H1 (cell line): ENCODE measurements at regions not wholly inside any gene's neighbourhood (a gene's known extent, or its start where the extent isn't known, plus 50 kb on each side); places are given as distances from the start of the nearest gene placed in this dataset.

Experiments
- CTCF ChIA-PET: fragments of 300-600 bp; sonication (Branson Sonifier 250); formaldehyde crosslinking; loops from one replicate; lab custom pipeline; 2021; ENCODE audit not compliant: partially characterized antibody; lab: Charles Lee
- POLR2A ChIA-PET: fragments of 300-600 bp; sonication (Branson Sonifier 250); formaldehyde crosslinking; loops from one replicate; lab custom pipeline; 2021; ENCODE audit warnings: inconsistent platforms; ENCODE audit not compliant: partially characterized antibody; lab: Charles Lee
- DNase-seq, 2 experiments: peaks; one replicate each; pipeline versions ENCODE4 v3.0.0 to v3.0.0-alpha.2; 2010 to 2022; ENCODE audit warnings: low spot score in 2 of 2, low read depth in 1 of 2, mixed read lengths in 1 of 2
- FAIRE-seq: peaks from 2 replicates; lab custom pipeline; 2011; peaks lifted over from hg19 to GRCh38; lab: Jason Lieb, UNC
- H2AFZ ChIP-seq: 2 replicates; pipeline ENCODE4 v1.8.1; 2012; ENCODE audit warnings: low read length, inconsistent platforms
- H2AK5ac ChIP-seq: 2 replicates; pipeline ENCODE4 v1.6.1; 2013; ENCODE audit warnings: low read depth, low read length
- H2BK120ac ChIP-seq: replicated peaks from 2 replicates; pipeline ENCODE3; 2013; ENCODE audit warnings: low read depth, low read length, inconsistent platforms
- H2BK12ac ChIP-seq: 2 replicates; pipeline ENCODE4 v1.6.1; 2013; ENCODE audit warnings: low read depth, low read length
- H2BK15ac ChIP-seq: 2 replicates; pipeline ENCODE4 v1.6.1; 2013; ENCODE audit warnings: low read length
- H2BK20ac ChIP-seq: 2 replicates; pipeline ENCODE4 v1.6.1; 2013; ENCODE audit warnings: low read length
- H2BK5ac ChIP-seq: 2 replicates; pipeline ENCODE4 v1.6.1; 2013; ENCODE audit warnings: low read depth, low read length
- H3K14ac ChIP-seq: 2 replicates; pipeline ENCODE4 v1.6.1; 2013; ENCODE audit warnings: inconsistent platforms; ENCODE audit not compliant: insufficient read length
- H3K18ac ChIP-seq: 2 replicates; pipeline ENCODE4 v1.6.1; 2013; ENCODE audit warnings: low read length; ENCODE audit errors: extremely low read depth
- H3K23ac ChIP-seq: 2 replicates; pipeline ENCODE4 v1.6.1; 2013; ENCODE audit warnings: inconsistent platforms; ENCODE audit not compliant: insufficient read length
- H3K23me2 ChIP-seq: 2 replicates; pipeline ENCODE4 v1.6.1; 2013; ENCODE audit warnings: low read depth, low read length
- H3K27ac ChIP-seq: 2 replicates; pipeline ENCODE4 v1.6.1; 2011; ENCODE audit warnings: low read depth, low read length, inconsistent platforms
- H3K27me3 ChIP-seq, 4 experiments: replicated peaks in 1 of 4; 1 replicate in 1 of 4; 2 replicates in 3 of 4; pipeline versions ENCODE4 v1.6.1 to v1.8.1; 2011 to 2013; ENCODE audit warnings: low read length in 3 of 4, mild to moderate bottlenecking in 3 of 4, inconsistent platforms in 2 of 4, mixed read lengths in 2 of 4, moderate library complexity in 1 of 4; ENCODE audit not compliant: control insufficient read depth in 3 of 4, insufficient read depth in 3 of 4; ENCODE audit errors: extremely low read depth in 1 of 4
- H3K36me3 ChIP-seq, 4 experiments: 2 replicates each; pipeline versions ENCODE4 v1.6.1 to v1.8.1; 2011 to 2013; ENCODE audit warnings: mild to moderate bottlenecking in 4 of 4, low read length in 3 of 4, moderate library complexity in 2 of 4, control low read depth in 1 of 4, inconsistent platforms in 1 of 4; ENCODE audit not compliant: insufficient read depth in 4 of 4, control insufficient read depth in 2 of 4
- H3K4ac ChIP-seq: replicated peaks from 2 replicates; pipeline ENCODE3; 2013; ENCODE audit warnings: low read length, low read depth, mixed read lengths, inconsistent platforms; ENCODE audit not compliant: insufficient read length
- H3K4me1 ChIP-seq, 4 experiments: replicated peaks in 1 of 4; 1 replicate in 1 of 4; 2 replicates in 3 of 4; pipeline versions ENCODE4 v1.6.1 to v1.8.1; 2011 to 2013; ENCODE audit warnings: low read length in 3 of 4, inconsistent platforms in 2 of 4, mixed read lengths in 1 of 4; ENCODE audit not compliant: insufficient read depth in 4 of 4, control insufficient read depth in 3 of 4
- H3K4me2 ChIP-seq, 2 experiments: 2 replicates each; pipeline versions ENCODE4 v1.6.1 to v1.8.1; 2011 to 2013; ENCODE audit warnings: low read depth in 2 of 2, low read length in 2 of 2, control low read depth in 1 of 2, inconsistent platforms in 1 of 2, mild to moderate bottlenecking in 1 of 2; ENCODE audit not compliant: insufficient read depth in 1 of 2
- H3K4me3 ChIP-seq, 4 experiments: fragments of 200-600, 300-600 bp in 1 of 4; sonication (generic), shearing (Covaris generic), sonication (Bioruptor Twin) in 1 of 4; 2 replicates each; pipeline versions ENCODE4 v1.5.1 to v1.8.1; 2011 to 2016; ENCODE audit warnings: low read length in 4 of 4, low read depth in 3 of 4, control low read depth in 2 of 4, inconsistent platforms in 2 of 4, mild to moderate bottlenecking in 2 of 4, mixed read lengths in 1 of 4, moderate library complexity in 1 of 4; ENCODE audit not compliant: insufficient read depth in 2 of 4; ENCODE audit errors: extremely low read depth in 1 of 4
- H3K56ac ChIP-seq: replicated peaks from 2 replicates; pipeline ENCODE3; 2013; ENCODE audit warnings: low read depth, mild to moderate bottlenecking, mixed read lengths, low read length, inconsistent platforms; ENCODE audit not compliant: insufficient read length
- H3K79me1 ChIP-seq: 2 replicates; pipeline ENCODE4 v1.6.1; 2013; ENCODE audit warnings: low read depth, low read length, control low read depth
- H3K79me2 ChIP-seq, 2 experiments: 2 replicates each; pipeline versions ENCODE4 v1.6.1 to v1.8.1; 2012 to 2013; ENCODE audit warnings: low read length in 2 of 2, mild to moderate bottlenecking in 2 of 2, inconsistent platforms in 1 of 2; ENCODE audit not compliant: insufficient read depth in 2 of 2, control insufficient read depth in 1 of 2
- H3K9ac ChIP-seq, 4 experiments: replicated peaks in 1 of 4; 1 replicate in 1 of 4; 2 replicates in 3 of 4; pipeline versions ENCODE4 v1.6.1 to v1.8.1; 2011 to 2013; ENCODE audit warnings: low read depth in 3 of 4, low read length in 3 of 4, control low read depth in 2 of 4, mild to moderate bottlenecking in 2 of 4, moderate library complexity in 2 of 4, inconsistent platforms in 1 of 4; ENCODE audit errors: extremely low read depth in 1 of 4
- H3K9me3 ChIP-seq, 2 experiments: 2 replicates each; pipeline versions ENCODE4 v1.6.1 to v1.8.1; 2012 to 2013; ENCODE audit warnings: mild to moderate bottlenecking in 2 of 2, moderate library complexity in 2 of 2, control low read depth in 1 of 2, inconsistent platforms in 1 of 2, low read depth in 1 of 2, low read length in 1 of 2, mixed read lengths in 1 of 2; ENCODE audit not compliant: insufficient read depth in 2 of 2
- H4K20me1 ChIP-seq, 2 experiments: replicated peaks in 1 of 2; 2 replicates each; pipeline versions ENCODE3 to v1.8.1; 2011 to 2013; ENCODE audit warnings: inconsistent platforms in 2 of 2, low read length in 2 of 2, mild to moderate bottlenecking in 1 of 2; ENCODE audit not compliant: insufficient read depth in 2 of 2, control insufficient read depth in 1 of 2
- H4K5ac ChIP-seq: 2 replicates; pipeline ENCODE4 v1.6.1; 2013; ENCODE audit warnings: low read length, low read depth, mixed read lengths, inconsistent platforms; ENCODE audit not compliant: insufficient read length
- H4K8ac ChIP-seq: 2 replicates; pipeline ENCODE4 v1.8.0; 2013; ENCODE audit warnings: mild to moderate bottlenecking, moderate library complexity, low read length, inconsistent platforms; ENCODE audit not compliant: insufficient read depth; ENCODE audit errors: extremely low read depth
- H4K91ac ChIP-seq: replicated peaks from 2 replicates; pipeline ENCODE3; 2013; ENCODE audit warnings: low read length, mixed read lengths, inconsistent platforms; ENCODE audit not compliant: insufficient read length
- BCL11A ChIP-seq, 2 experiments: IDR thresholded peaks; one replicate each; pipeline ENCODE4 v1.6.1; 2011; ENCODE audit warnings: low read depth in 2 of 2, low read length in 2 of 2, mild to moderate bottlenecking in 2 of 2
- CREB1 ChIP-seq: IDR thresholded peaks from 2 replicates; pipeline ENCODE4 v1.6.1; 2012; ENCODE audit warnings: inconsistent platforms
- KDM4A ChIP-seq: IDR thresholded peaks from one replicate; pipeline ENCODE4 v1.7.1; 2012; ENCODE audit warnings: low read depth, mild to moderate bottlenecking, moderate library complexity, low read length, inconsistent platforms; ENCODE audit not compliant: severe bottlenecking
- KDM5A ChIP-seq: fragments of 200-600 bp; IDR thresholded peaks from 2 replicates; pipeline ENCODE4 v1.7.1; 2012; ENCODE audit warnings: mild to moderate bottlenecking, low read length, inconsistent platforms, mixed read lengths
- MAFK ChIP-seq: IDR thresholded peaks from 2 replicates; pipeline ENCODE4 v1.6.1; 2012; ENCODE audit warnings: low read depth, mild to moderate bottlenecking, improper control_type of control experiment, low read length
- SUZ12 ChIP-seq: fragments of 200-600 bp; sonication (generic); IDR thresholded peaks from 2 replicates; pipeline ENCODE4 v1.6.1; 2012; ENCODE audit warnings: mild to moderate bottlenecking, inconsistent platforms, low read length, moderate library complexity, mixed read lengths
- TAF7 ChIP-seq: optimal IDR thresholded peaks from 2 replicates; pipeline ENCODE3; 2011; ENCODE audit warnings: low read depth, mild to moderate bottlenecking, inconsistent platforms, low read length, moderate library complexity, borderline replicate concordance
- YY1 ChIP-seq: IDR thresholded peaks from 2 replicates; pipeline ENCODE4 v1.6.1; 2011; ENCODE audit warnings: low read depth, mild to moderate bottlenecking, low read length
- WGBS, 2 experiments: shearing (Covaris generic) in 1 of 2; methylation state at CpG; one replicate each; pipeline versions ENCODE4 v1.1.6 to v1.1.7; 2013 to 2015; ENCODE audit warnings: low lambda C conversion rate in 2 of 2, mixed read lengths in 2 of 2, inconsistent platforms in 1 of 2, low coverage in 1 of 2, missing lambda C conversion rate in 1 of 2; ENCODE audit not compliant: insufficient replicate concordance in 2 of 2, insufficient coverage in 1 of 2, insufficient read length in 1 of 2; ENCODE audit errors: extremely low coverage in 1 of 2, missing lambda C conversion rate in 1 of 2; 5-methylcytosine and 5-hydroxymethylcytosine counted together

- H2BK15ac ChIP-seq, result no peak overlapping the region
- 100% methylated on average over 1 of the region's 1 CpG; no CpG with 5 or more reads in 1 of the 2 experiments for WGBS, 2 experiments
- H3K36me3 ChIP-seq, result no peaks in the 10 kb centered on the region
- no peak overlapping the region for H2AFZ ChIP-seq
- no peak overlapping the region for H3K23ac ChIP-seq
- no peak overlapping the region for H3K56ac ChIP-seq
- ChIA-PET POLR2A (no interaction called here), CTCF (interaction anchor here (0.6 kb wide), 1 partner anchor 13 kb away, joined by 3 read pairs; no protein-coding TSS in a partner anchor)
- no peak overlapping the region for H3K4me3 ChIP-seq
- no peak overlapping the region for H3K18ac ChIP-seq
- no peaks in the 10 kb centered on the region for H3K79me2 ChIP-seq
- H3K79me1 ChIP-seq, result no peaks in the 10 kb centered on the region
- no peaks in the 10 kb centered on the region for H4K20me1 ChIP-seq
- no peak overlapping the region for H3K9ac ChIP-seq
- no peaks in the 10 kb centered on the region for H3K9me3 ChIP-seq
- H4K8ac ChIP-seq, result no peak overlapping the region
- H2AK5ac ChIP-seq, result no peak overlapping the region
- no peak overlapping the region for H3K27ac ChIP-seq
- H4K91ac ChIP-seq, result no peak overlapping the region
- H3K14ac ChIP-seq, result no peak overlapping the region
- H2BK5ac ChIP-seq, result no peak overlapping the region
- H3K27me3 ChIP-seq, result no peaks in the 10 kb centered on the region
- H3K4me2 ChIP-seq, result no peak overlapping the region
- H3K4me1 ChIP-seq, result no peaks in the 10 kb centered on the region
- no peak overlapping the region for H3K4ac ChIP-seq
- no peak for DNase-seq
- no peak overlapping the region for H2BK120ac ChIP-seq
- no peaks in the 10 kb centered on the region for H3K23me2 ChIP-seq
- no peak overlapping the region for H4K5ac ChIP-seq
- no peak for TF ChIP-seq BCL11A (IDR thresholded peaks at IDR 0.05; ENCODE audit: low read depth in 2 of 2, low read length in 2 of 2)
- no peak for TF ChIP-seq KDM5A
- TF ChIP-seq CREB1, result no peak
- TF ChIP-seq KDM4A, result no peak
- no peak for TF ChIP-seq SUZ12
- no peak for TF ChIP-seq TAF7
- no peak for TF ChIP-seq MAFK
- TF ChIP-seq YY1, result no peak
- H2BK12ac ChIP-seq, result no peak overlapping the region
- no peak overlapping the region for H2BK20ac ChIP-seq
- no peak for FAIRE-seq
Observed at GRCh38 chr14:86115972-86116371, 586.0 kb downstream of the FLRT2 start.
